Kidney (tissue), 13 donors: ENCODE measurements at regions not wholly inside any gene's neighbourhood (a gene's known extent, or its start where the extent isn't known, plus 50 kb on each side); places are given as distances from the start of the nearest gene placed in this dataset.

ENCODE experiments used
- DNase-seq, 5 donors: peaks; one replicate each; pipeline ENCODE4 v3.0.0-alpha.2; 2013 to 2020
- FAIRE-seq: peaks from 2 replicates; lab custom pipeline; 2012; peaks lifted over from hg19 to GRCh38; lab: Jason Lieb, UNC
- H3K27ac ChIP-seq, 2 donors: one replicate each; pipeline ENCODE4 v1.7.0; 2013; ENCODE audit warnings: low read depth in 2 of 2, low read length in 2 of 2, inconsistent platforms in 1 of 2
- H3K27me3 ChIP-seq: one replicate; pipeline ENCODE4 v1.7.1; 2013; ENCODE audit warnings: low read length, inconsistent platforms; ENCODE audit not compliant: control insufficient read depth, insufficient read depth
- H3K36me3 ChIP-seq, 3 donors: one replicate each; pipeline versions ENCODE4 v1.7.0 to v1.7.1; 2013; ENCODE audit warnings: low read length in 3 of 3, control low read depth in 1 of 3, inconsistent platforms in 1 of 3; ENCODE audit not compliant: insufficient read depth in 3 of 3, control insufficient read depth in 2 of 3
- H3K4me1 ChIP-seq, 3 donors: one replicate each; pipeline versions ENCODE4 v1.7.0 to v1.7.1; 2013; ENCODE audit warnings: low read length in 3 of 3, inconsistent platforms in 1 of 3, low read depth in 1 of 3; ENCODE audit not compliant: control insufficient read depth in 2 of 3, insufficient read depth in 2 of 3
- H3K4me3 ChIP-seq, 3 donors: one replicate each; pipeline versions ENCODE4 v1.7.0 to v1.8.1; 2013; ENCODE audit warnings: low read length in 3 of 3, control low read depth in 1 of 3, inconsistent platforms in 1 of 3
- H3K9ac ChIP-seq, 3 donors: one replicate each; pipeline versions ENCODE4 v1.7.0 to v1.7.1; 2013; ENCODE audit warnings: low read length in 3 of 3, control low read depth in 1 of 3, inconsistent platforms in 1 of 3
- H3K9me3 ChIP-seq, 3 donors: one replicate each; pipeline versions ENCODE4 v1.7.0 to v1.7.1; 2013; ENCODE audit warnings: low read length in 3 of 3, control low read depth in 1 of 3, inconsistent platforms in 1 of 3; ENCODE audit not compliant: control insufficient read depth in 2 of 3, insufficient read depth in 1 of 3
- intact Hi-C: fragments of 100-400 bp; cut with DNase I; formaldehyde crosslinking; loops from one replicate; pipeline ENCODE4 v1.11.1; 2022
- TF ChIP-seq, protein P1 (sequence below): IDR thresholded peaks from 3 replicates; pipeline ENCODE4 v1.5.1; 2012; ENCODE audit warnings: mild to moderate bottlenecking, moderate library complexity, borderline replicate concordance; ENCODE audit not compliant: insufficient read depth; ENCODE audit errors: extremely low read depth
- donor health status: control.
- donor health status: control.
- donor health status: control.
- donor health status: control.
- donor health status: control.
- donor health status: DM: yes; HTN: yes; CAD: no.
- donor health status: Normal renal cell carcinoma (clear cell type).

DNA sequence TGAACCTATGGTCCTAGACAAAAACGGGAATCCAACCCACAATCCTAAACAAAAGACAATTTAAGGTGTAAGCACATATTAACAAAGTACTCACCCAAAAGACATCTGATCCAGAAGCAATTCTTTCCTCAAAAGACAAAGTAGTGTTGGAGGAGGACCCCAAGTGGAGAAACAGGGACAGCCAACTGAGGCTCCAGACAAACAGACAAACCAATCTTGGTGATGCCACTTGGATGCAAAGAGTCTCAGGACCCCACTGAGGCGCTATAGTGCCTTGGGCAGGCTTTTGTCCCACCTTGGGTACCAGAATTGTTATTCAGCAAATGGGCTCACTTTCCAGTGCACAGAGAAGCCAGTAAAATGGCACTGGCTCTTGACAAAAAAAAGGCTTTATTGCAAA is 613.8 kb downstream of the DIPK2A start:
- no peaks in the 10 kb centered on the region for H3K9me3 ChIP-seq
- DNase-seq (no peak), FAIRE-seq (no peak)
- no peaks in the 10 kb centered on the region for H3K36me3 ChIP-seq
- H3K4me1 ChIP-seq, result no peaks in the 10 kb centered on the region
- no peak overlapping the region for H3K9ac ChIP-seq
- TF ChIP-seq, protein P1, sequence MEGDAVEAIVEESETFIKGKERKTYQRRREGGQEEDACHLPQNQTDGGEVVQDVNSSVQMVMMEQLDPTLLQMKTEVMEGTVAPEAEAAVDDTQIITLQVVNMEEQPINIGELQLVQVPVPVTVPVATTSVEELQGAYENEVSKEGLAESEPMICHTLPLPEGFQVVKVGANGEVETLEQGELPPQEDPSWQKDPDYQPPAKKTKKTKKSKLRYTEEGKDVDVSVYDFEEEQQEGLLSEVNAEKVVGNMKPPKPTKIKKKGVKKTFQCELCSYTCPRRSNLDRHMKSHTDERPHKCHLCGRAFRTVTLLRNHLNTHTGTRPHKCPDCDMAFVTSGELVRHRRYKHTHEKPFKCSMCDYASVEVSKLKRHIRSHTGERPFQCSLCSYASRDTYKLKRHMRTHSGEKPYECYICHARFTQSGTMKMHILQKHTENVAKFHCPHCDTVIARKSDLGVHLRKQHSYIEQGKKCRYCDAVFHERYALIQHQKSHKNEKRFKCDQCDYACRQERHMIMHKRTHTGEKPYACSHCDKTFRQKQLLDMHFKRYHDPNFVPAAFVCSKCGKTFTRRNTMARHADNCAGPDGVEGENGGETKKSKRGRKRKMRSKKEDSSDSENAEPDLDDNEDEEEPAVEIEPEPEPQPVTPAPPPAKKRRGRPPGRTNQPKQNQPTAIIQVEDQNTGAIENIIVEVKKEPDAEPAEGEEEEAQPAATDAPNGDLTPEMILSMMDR, result no peak
- H3K4me3 ChIP-seq, result no peak overlapping the region
- intact Hi-C loops, result no loop called here
- H3K27ac ChIP-seq, result no peak overlapping the region
- no peaks in the 10 kb centered on the region for H3K27me3 ChIP-seq

DNA sequence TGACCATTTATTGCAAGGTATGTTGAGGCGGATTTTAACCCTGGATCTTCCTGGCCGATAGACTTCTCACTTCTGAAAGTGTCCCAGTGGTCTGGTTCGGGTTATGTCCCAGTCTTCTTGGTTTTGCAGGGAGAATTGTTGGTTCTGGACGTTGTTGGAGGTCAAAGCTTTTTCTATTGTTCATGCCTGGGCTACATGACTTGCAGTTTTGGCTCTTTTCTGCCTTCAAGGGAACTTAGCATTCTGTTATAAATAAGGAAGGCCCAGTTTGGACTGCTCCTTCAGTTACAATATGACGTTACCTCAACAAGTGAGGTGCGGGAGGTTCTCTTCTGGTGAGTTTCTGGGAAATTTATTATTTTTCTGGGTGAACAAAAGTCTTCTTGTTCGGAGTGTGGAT is 614.3 kb downstream of the DIPK2A start:
- no peaks in the 10 kb centered on the region for H3K27me3 ChIP-seq
- no peaks in the 10 kb centered on the region for H3K36me3 ChIP-seq
- no peaks in the 10 kb centered on the region for H3K4me1 ChIP-seq
- intact Hi-C loops, result no loop called here
- H3K27ac ChIP-seq, result no peak overlapping the region
- no peak overlapping the region for H3K9ac ChIP-seq
- no peak overlapping the region for H3K4me3 ChIP-seq
- DNase-seq (no peak), FAIRE-seq (no peak)
- TF ChIP-seq, protein P1, result no peak
- no peaks in the 10 kb centered on the region for H3K9me3 ChIP-seq

DNA sequence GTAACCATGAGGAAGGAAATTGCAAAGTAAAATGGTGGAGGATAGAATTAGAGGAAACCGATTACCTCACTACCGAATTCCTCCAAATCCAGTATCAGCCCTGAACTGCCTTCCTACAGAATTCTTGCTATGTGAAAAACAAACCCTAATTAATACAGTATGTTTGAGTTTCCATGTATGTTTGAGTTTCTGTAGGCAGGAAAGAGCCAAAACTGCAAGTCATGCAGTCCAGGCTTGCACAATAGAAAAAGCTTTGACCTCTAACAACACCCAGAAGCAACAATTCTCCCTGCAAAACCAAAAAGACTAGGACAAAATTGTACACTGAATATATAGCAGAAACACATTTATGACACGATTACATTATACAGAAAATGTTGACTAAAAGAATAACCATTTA is 614.8 kb downstream of the DIPK2A start:
- DNase-seq (no peak), FAIRE-seq (no peak)
- Histone ChIP-seq H3K36me3 (no peaks in the 10 kb centered on the region), H3K9me3 (no peaks in the 10 kb centered on the region), H3K4me1 (no peaks in the 10 kb centered on the region), H3K27me3 (no peaks in the 10 kb centered on the region), H3K27ac (no peak overlapping the region), H3K9ac (no peak overlapping the region), H3K4me3 (no peak overlapping the region)
- TF ChIP-seq, protein P1, result no peak
- intact Hi-C loops, result no loop called here

DNA sequence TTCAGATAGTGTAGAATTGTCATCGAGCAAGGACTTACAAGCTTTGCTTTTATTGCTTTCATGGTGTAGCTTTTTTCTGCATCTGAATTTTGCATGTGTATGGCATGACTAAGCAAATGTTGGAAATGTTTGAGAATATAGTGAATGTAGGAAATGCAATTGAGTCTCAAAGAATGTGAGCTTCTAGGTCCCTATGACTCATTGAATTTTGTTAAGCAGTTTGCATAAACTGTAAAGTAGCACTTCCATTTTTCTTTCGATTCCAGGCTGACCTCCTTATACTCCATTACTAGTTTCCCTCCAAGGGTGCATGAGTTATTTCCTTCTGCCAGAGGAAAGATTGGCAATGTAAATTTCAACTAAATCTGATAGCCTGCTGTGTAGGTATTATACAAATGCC is 619.2 kb downstream of the DIPK2A start:
- TF ChIP-seq, protein P1, result no peak
- Histone ChIP-seq H3K9ac (no peak overlapping the region), H3K27ac (no peak overlapping the region), H3K36me3 (no peaks in the 10 kb centered on the region), H3K9me3 (no peaks in the 10 kb centered on the region), H3K4me1 (no peaks in the 10 kb centered on the region), H3K27me3 (no peaks in the 10 kb centered on the region), H3K4me3 (no peak overlapping the region)
- no peak for DNase-seq
- intact Hi-C loops, result no loop called here
- no peak for FAIRE-seq
